HCT116 (cell line): ENCODE measurements at regions not wholly inside any gene's neighbourhood (a gene's known extent, or its start where the extent isn't known, plus 50 kb on each side); places are given as distances from the start of the nearest gene placed in this dataset.

Experiments used
- ATAC-seq: fragments of 200-7000 bp; cut with Tn5 transposase; 2 replicates; pipeline ENCODE4 v1.9.1; 2020; ENCODE audit warnings: mild to moderate bottlenecking, moderate library complexity
- BruUV-seq: library from RNA; stranded (reverse); fragments of 400-500 nt; replicated peaks from 2 replicates; lab custom pipeline; 2021; lab: Mats Ljungman, UMichigan
- CTCF ChIA-PET: fragments of 300-600 bp; sonication (Branson Sonifier 250); formaldehyde crosslinking; loops from one replicate; lab custom pipeline; 2021; ENCODE audit warnings: antibody characterized with exemption; lab: Charles Lee
- POLR2A ChIA-PET: fragments of 300-600, 350-600 bp; sonication (Branson Sonifier 250); formaldehyde crosslinking; loops from one replicate; lab custom pipeline; 2021; ENCODE audit warnings: antibody characterized with exemption; lab: Charles Lee
- RAD21 ChIA-PET, 2 experiments: fragments of 300-600 bp; sonication (Branson Sonifier 250); formaldehyde crosslinking; loops; one replicate each; lab custom pipeline; 2023; ENCODE audit warnings: low total read pairs in 2 of 2; ENCODE audit not compliant: uncharacterized antibody in 2 of 2, unreplicated experiment in 2 of 2, low non-redundant PET in 1 of 2; lab: Charles Lee
- DNase-seq: peaks from one replicate; pipeline ENCODE4 v3.0.0-alpha.2; 2010; ENCODE audit warnings: low read depth, low spot score
- H2AFZ ChIP-seq: fragments of 200-600 bp; shearing (Covaris generic), sonication (generic); 2 replicates; pipeline ENCODE4 v1.6.1; 2017; ENCODE audit warnings: low read depth, mixed run types, mixed read lengths, antibody characterized with exemption, low read length; ENCODE audit not compliant: poor library complexity, severe bottlenecking
- H3K27ac ChIP-seq: 2 replicates; pipeline ENCODE4 v1.5.1; 2012; ENCODE audit warnings: low read depth, low read length
- H3K27me3 ChIP-seq: fragments of 200-600 bp; sonication (generic); 2 replicates; pipeline ENCODE4 v1.6.1; 2016; ENCODE audit warnings: mixed run types, low read length, mixed read lengths; ENCODE audit not compliant: insufficient read depth
- H3K36me3 ChIP-seq, 2 experiments: fragments of 200-500 bp in 1 of 2; fragments of 200-600 bp in 1 of 2; sonication (Bioruptor generic) in 1 of 2; sonication (generic) in 1 of 2; 2 replicates each; pipeline versions ENCODE4 v1.5.1 to v1.6.1; 2014 to 2016; ENCODE audit warnings: low read length in 2 of 2, inconsistent platforms in 1 of 2, mixed read lengths in 1 of 2, mixed run types in 1 of 2; ENCODE audit not compliant: insufficient read depth in 2 of 2, control insufficient read depth in 1 of 2
- H3K4me1 ChIP-seq, 2 experiments: fragments of 200-600 bp in 1 of 2; sonication (generic) in 1 of 2; 2 replicates each; pipeline versions ENCODE4 v1.5.1 to v1.6.1; 2012 to 2017; ENCODE audit warnings: low read length in 2 of 2, inconsistent platforms in 1 of 2, mild to moderate bottlenecking in 1 of 2, mixed read lengths in 1 of 2, mixed run types in 1 of 2, moderate library complexity in 1 of 2; ENCODE audit not compliant: insufficient read depth in 2 of 2, control insufficient read depth in 1 of 2
- H3K4me2 ChIP-seq: fragments of 200-600 bp; sonication (generic); 2 replicates; pipeline ENCODE4 v1.6.1; 2017; ENCODE audit warnings: mixed run types, low read length, mixed read lengths
- H3K4me3 ChIP-seq, 2 experiments: fragments of 200-600 bp in 1 of 2; sonication (generic) in 1 of 2; replicated peaks in 1 of 2; 2 replicates each; pipeline ENCODE4 v1.5.1; 2011 to 2016; ENCODE audit warnings: low read length in 2 of 2, control low read depth in 1 of 2, low read depth in 1 of 2, mild to moderate bottlenecking in 1 of 2, mixed read lengths in 1 of 2, mixed run types in 1 of 2
- H3K79me2 ChIP-seq: fragments of 200-600 bp; sonication (generic); 2 replicates; pipeline ENCODE4 v1.6.1; 2017; ENCODE audit warnings: mild to moderate bottlenecking, mixed run types, low read length, moderate library complexity, mixed read lengths; ENCODE audit not compliant: insufficient read depth
- H3K9ac ChIP-seq: fragments of 200-600 bp; sonication (generic); 2 replicates; pipeline ENCODE4 v1.6.1; 2016; ENCODE audit warnings: low read length, mixed read lengths
- H3K9me2 ChIP-seq: fragments of 200-600 bp; sonication (generic), shearing (Covaris generic); 2 replicates; pipeline ENCODE4 v1.6.1; 2017; ENCODE audit warnings: mixed run types, mild to moderate bottlenecking, moderate library complexity; ENCODE audit not compliant: insufficient read depth
- H3K9me3 ChIP-seq, 2 experiments: fragments of 200-500 bp in 1 of 2; fragments of 200-600 bp in 1 of 2; sonication (Bioruptor generic) in 1 of 2; sonication (generic) in 1 of 2; 2 replicates each; pipeline ENCODE4 v1.6.1; 2014 to 2017; ENCODE audit warnings: low read length in 2 of 2, mixed read lengths in 2 of 2, inconsistent platforms in 1 of 2, low read depth in 1 of 2, mild to moderate bottlenecking in 1 of 2, mixed run types in 1 of 2, moderate library complexity in 1 of 2; ENCODE audit not compliant: control insufficient read depth in 1 of 2, insufficient read depth in 1 of 2
- H4K20me1 ChIP-seq: fragments of 200-600 bp; sonication (generic), shearing (Covaris generic); 2 replicates; pipeline ENCODE4 v1.6.1; 2017; ENCODE audit warnings: mixed run types, mild to moderate bottlenecking, moderate library complexity; ENCODE audit not compliant: insufficient read depth
- CBX3 ChIP-seq: IDR thresholded peaks from 2 replicates; pipeline ENCODE4 v1.6.1; 2012; ENCODE audit warnings: low read depth
- ELF1 ChIP-seq: IDR thresholded peaks from 2 replicates; pipeline ENCODE4 v1.6.1; 2012; ENCODE audit warnings: low read depth, borderline replicate concordance
- EZH2 ChIP-seq: fragments of 200-600 bp; sonication (generic); IDR thresholded peaks from 2 replicates; pipeline ENCODE4 v1.6.1; 2017; ENCODE audit warnings: antibody characterized with exemption, mixed run types
- JUND ChIP-seq: IDR thresholded peaks from 2 replicates; pipeline ENCODE4 v1.6.1; 2012
- MAX ChIP-seq: IDR thresholded peaks from 2 replicates; pipeline ENCODE4 v1.6.1; 2012
- POLR2AphosphoS5 ChIP-seq: IDR thresholded peaks from 2 replicates; pipeline ENCODE4 v1.6.1; 2011; ENCODE audit warnings: mild to moderate bottlenecking, low read depth, low read length, moderate library complexity
- intact Hi-C: fragments of 100-400 bp; cut with micrococcal nuclease; formaldehyde crosslinking; loops from 2 replicates; pipeline ENCODE4 v1.10.0; 2022
- TF ChIP-seq, protein P1 (sequence below): IDR thresholded peaks from 2 replicates; pipeline ENCODE4 v1.6.1; 2012; ENCODE audit warnings: low read depth
- TF ChIP-seq, protein P2 (sequence below), 3 experiments: fragments of 200-600 bp in 1 of 3; sonication (generic) in 1 of 3; IDR thresholded peaks in 2 of 3; conservative IDR thresholded peaks in 1 of 3; 2 replicates each; pipeline ENCODE4 v1.5.1; 2012 to 2017; ENCODE audit warnings: low read depth in 2 of 3, low read length in 2 of 3, antibody characterized with exemption in 1 of 3, borderline replicate concordance in 1 of 3, control low read depth in 1 of 3, mild to moderate bottlenecking in 1 of 3, mixed read lengths in 1 of 3, mixed run types in 1 of 3, moderate library complexity in 1 of 3; ENCODE audit not compliant: insufficient read depth in 1 of 3
- TF ChIP-seq, protein P3 (sequence below): IDR thresholded peaks from 2 replicates; pipeline ENCODE4 v1.6.1; 2012

GRCh38 chrX:121128925-121129877 lies 81.8 kb downstream of the GLUD2 start:
- Histone ChIP-seq H3K36me3 (no peaks in the 10 kb centered on the region), H3K27ac (no peak overlapping the region), H3K9ac (no peak overlapping the region), H3K9me2 (no peaks in the 10 kb centered on the region), H4K20me1 (no peaks in the 10 kb centered on the region), H2AFZ (no peak overlapping the region), H3K4me2 (no peak overlapping the region), H3K79me2 (no peaks in the 10 kb centered on the region), H3K4me1 (no peaks in the 10 kb centered on the region), H3K9me3 (no peaks in the 10 kb centered on the region), H3K27me3 (no peaks in the 10 kb centered on the region), H3K4me3 (no peak overlapping the region)
- DNase-seq (no peak), ATAC-seq (no peak)
- CTCF ChIA-PET, result no interaction called here
- RAD21 ChIA-PET, result no interaction called here
- BruUV-seq, result no TSS peak
- POLR2A ChIA-PET, result no interaction called here
- intact Hi-C loops, result no loop called here
- TF ChIP-seq POLR2AphosphoS5, result no peak

- no TSS peak for BruUV-seq
- Histone ChIP-seq H3K27me3 (no peaks in the 10 kb centered on the region), H3K4me3 (no peak overlapping the region), H4K20me1 (no peaks in the 10 kb centered on the region), H3K9me3 (no peaks in the 10 kb centered on the region), H3K4me1 (no peaks in the 10 kb centered on the region), H3K4me2 (no peak overlapping the region), H3K9me2 (no peaks in the 10 kb centered on the region), H2AFZ (no peak overlapping the region), H3K79me2 (no peaks in the 10 kb centered on the region), H3K36me3 (no peaks in the 10 kb centered on the region), H3K27ac (no peak overlapping the region), H3K9ac (no peak overlapping the region)
- DNase-seq (no peak), ATAC-seq (no peak)
- ChIA-PET POLR2A (no interaction called here), CTCF (no interaction called here), RAD21 (no interaction called here)
- intact Hi-C loops, result no loop called here
- TF ChIP-seq, protein P1, sequence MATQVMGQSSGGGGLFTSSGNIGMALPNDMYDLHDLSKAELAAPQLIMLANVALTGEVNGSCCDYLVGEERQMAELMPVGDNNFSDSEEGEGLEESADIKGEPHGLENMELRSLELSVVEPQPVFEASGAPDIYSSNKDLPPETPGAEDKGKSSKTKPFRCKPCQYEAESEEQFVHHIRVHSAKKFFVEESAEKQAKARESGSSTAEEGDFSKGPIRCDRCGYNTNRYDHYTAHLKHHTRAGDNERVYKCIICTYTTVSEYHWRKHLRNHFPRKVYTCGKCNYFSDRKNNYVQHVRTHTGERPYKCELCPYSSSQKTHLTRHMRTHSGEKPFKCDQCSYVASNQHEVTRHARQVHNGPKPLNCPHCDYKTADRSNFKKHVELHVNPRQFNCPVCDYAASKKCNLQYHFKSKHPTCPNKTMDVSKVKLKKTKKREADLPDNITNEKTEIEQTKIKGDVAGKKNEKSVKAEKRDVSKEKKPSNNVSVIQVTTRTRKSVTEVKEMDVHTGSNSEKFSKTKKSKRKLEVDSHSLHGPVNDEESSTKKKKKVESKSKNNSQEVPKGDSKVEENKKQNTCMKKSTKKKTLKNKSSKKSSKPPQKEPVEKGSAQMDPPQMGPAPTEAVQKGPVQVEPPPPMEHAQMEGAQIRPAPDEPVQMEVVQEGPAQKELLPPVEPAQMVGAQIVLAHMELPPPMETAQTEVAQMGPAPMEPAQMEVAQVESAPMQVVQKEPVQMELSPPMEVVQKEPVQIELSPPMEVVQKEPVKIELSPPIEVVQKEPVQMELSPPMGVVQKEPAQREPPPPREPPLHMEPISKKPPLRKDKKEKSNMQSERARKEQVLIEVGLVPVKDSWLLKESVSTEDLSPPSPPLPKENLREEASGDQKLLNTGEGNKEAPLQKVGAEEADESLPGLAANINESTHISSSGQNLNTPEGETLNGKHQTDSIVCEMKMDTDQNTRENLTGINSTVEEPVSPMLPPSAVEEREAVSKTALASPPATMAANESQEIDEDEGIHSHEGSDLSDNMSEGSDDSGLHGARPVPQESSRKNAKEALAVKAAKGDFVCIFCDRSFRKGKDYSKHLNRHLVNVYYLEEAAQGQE, result no peak
- no peak for TF ChIP-seq CBX3
- no peak for TF ChIP-seq MAX
- no peak for TF ChIP-seq JUND
- TF ChIP-seq ELF1, result no peak
- TF ChIP-seq, protein P2, sequence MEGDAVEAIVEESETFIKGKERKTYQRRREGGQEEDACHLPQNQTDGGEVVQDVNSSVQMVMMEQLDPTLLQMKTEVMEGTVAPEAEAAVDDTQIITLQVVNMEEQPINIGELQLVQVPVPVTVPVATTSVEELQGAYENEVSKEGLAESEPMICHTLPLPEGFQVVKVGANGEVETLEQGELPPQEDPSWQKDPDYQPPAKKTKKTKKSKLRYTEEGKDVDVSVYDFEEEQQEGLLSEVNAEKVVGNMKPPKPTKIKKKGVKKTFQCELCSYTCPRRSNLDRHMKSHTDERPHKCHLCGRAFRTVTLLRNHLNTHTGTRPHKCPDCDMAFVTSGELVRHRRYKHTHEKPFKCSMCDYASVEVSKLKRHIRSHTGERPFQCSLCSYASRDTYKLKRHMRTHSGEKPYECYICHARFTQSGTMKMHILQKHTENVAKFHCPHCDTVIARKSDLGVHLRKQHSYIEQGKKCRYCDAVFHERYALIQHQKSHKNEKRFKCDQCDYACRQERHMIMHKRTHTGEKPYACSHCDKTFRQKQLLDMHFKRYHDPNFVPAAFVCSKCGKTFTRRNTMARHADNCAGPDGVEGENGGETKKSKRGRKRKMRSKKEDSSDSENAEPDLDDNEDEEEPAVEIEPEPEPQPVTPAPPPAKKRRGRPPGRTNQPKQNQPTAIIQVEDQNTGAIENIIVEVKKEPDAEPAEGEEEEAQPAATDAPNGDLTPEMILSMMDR (IDR thresholded peaks at IDR 0.05 in 2 of 3, conservative IDR thresholded peaks at IDR 0.05 in 1 of 3; ENCODE audit: borderline replicate concordance in 1 of 3, insufficient read depth in 1 of 3, low read depth in 2 of 3, low read length in 2 of 3), result no peak
- TF ChIP-seq POLR2AphosphoS5, result no peak
- no peak for TF ChIP-seq EZH2
- TF ChIP-seq, protein P3, sequence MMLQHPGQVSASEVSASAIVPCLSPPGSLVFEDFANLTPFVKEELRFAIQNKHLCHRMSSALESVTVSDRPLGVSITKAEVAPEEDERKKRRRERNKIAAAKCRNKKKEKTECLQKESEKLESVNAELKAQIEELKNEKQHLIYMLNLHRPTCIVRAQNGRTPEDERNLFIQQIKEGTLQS, result no peak
Measured at GRCh38 chrX:121132675-121133074, 85.3 kb downstream of the GLUD2 start.
